SK-N-SH treated with all-trans-retinoic acid at 6 μM for 48 hours (cell line): ENCODE measurements at regions not wholly inside any gene's neighbourhood (a gene's known extent, or its start where the extent isn't known, plus 50 kb on each side); places are given as distances from the start of the nearest gene placed in this dataset.
A peak's percentile ranks its signal among the peaks of the same experiment; 100 is the strongest.

Source experiments
- ATAC-seq: fragments of 200-7000 bp; cut with Tn5 transposase; 3 replicates; pipeline ENCODE4 v1.9.1; 2020; ENCODE audit warnings: mild to moderate bottlenecking, moderate library complexity
- BACH2 ChIP-seq: fragments of 250-450 bp; sonication (Bioruptor Pico); IDR thresholded peaks from 2 replicates; pipeline ENCODE4 v1.9.0; 2021; ENCODE audit warnings: mild to moderate bottlenecking, borderline replicate concordance
- CREB5 ChIP-seq: fragments of 250-450 bp; sonication (Bioruptor Pico); IDR thresholded peaks from 2 replicates; pipeline ENCODE4 v1.5.1; 2020; ENCODE audit warnings: low read depth, mild to moderate bottlenecking, moderate library complexity
- CSDC2 ChIP-seq: fragments of 250-450 bp; sonication (Bioruptor Pico); IDR thresholded peaks from 2 replicates; pipeline ENCODE4 v1.5.0; 2020; ENCODE audit warnings: mild to moderate bottlenecking, moderate library complexity
- CSRNP3 ChIP-seq: fragments of 250-450 bp; sonication (Bioruptor Pico); IDR thresholded peaks from 2 replicates; pipeline ENCODE4 v1.5.1; 2021; ENCODE audit warnings: mild to moderate bottlenecking, moderate library complexity
- ESRRG ChIP-seq: fragments of 250-450 bp; sonication (Bioruptor Pico); IDR thresholded peaks from 2 replicates; pipeline ENCODE4 v1.6.1; 2021; ENCODE audit warnings: mild to moderate bottlenecking
- ISL1 ChIP-seq: fragments of 250-450 bp; sonication (Bioruptor Pico); IDR thresholded peaks from 2 replicates; pipeline ENCODE4 v2.1.2; 2022; ENCODE audit warnings: mild to moderate bottlenecking, moderate library complexity
- PATZ1 ChIP-seq: fragments of 250-450 bp; sonication (Bioruptor Pico); IDR thresholded peaks from 2 replicates; pipeline ENCODE4 v1.8.0; 2020; ENCODE audit warnings: mild to moderate bottlenecking, moderate library complexity, borderline replicate concordance
- POU6F1 ChIP-seq: fragments of 250-450 bp; sonication (Bioruptor Pico); IDR thresholded peaks from 2 replicates; pipeline ENCODE4 v1.8.0; 2021; ENCODE audit warnings: low read depth, mild to moderate bottlenecking, moderate library complexity, borderline replicate concordance
- PPARA ChIP-seq: fragments of 250-450 bp; sonication (Bioruptor Pico); IDR thresholded peaks from 2 replicates; pipeline ENCODE4 v1.5.0; 2020; ENCODE audit warnings: mild to moderate bottlenecking, borderline replicate concordance
- RARB ChIP-seq: fragments of 250-450 bp; sonication (Bioruptor Pico); IDR thresholded peaks from 2 replicates; pipeline ENCODE4 v1.8.0; 2021; ENCODE audit warnings: mild to moderate bottlenecking, moderate library complexity
- SNAI2 ChIP-seq: fragments of 250-450 bp; sonication (Bioruptor Pico); IDR thresholded peaks from 2 replicates; pipeline ENCODE4 v1.5.0; 2020; ENCODE audit warnings: mild to moderate bottlenecking, moderate library complexity
- TCF4 ChIP-seq: fragments of 250-450 bp; sonication (Bioruptor Pico); IDR thresholded peaks from 2 replicates; pipeline ENCODE4 v1.8.0; 2021; ENCODE audit warnings: mild to moderate bottlenecking, moderate library complexity, borderline replicate concordance
- TOX ChIP-seq: fragments of 250-450 bp; sonication (Bioruptor Pico); IDR thresholded peaks from 2 replicates; pipeline ENCODE4 v1.8.0; 2021; ENCODE audit warnings: mild to moderate bottlenecking, moderate library complexity, borderline replicate concordance
- TSHZ2 ChIP-seq: fragments of 250-450 bp; sonication (Bioruptor Pico); IDR thresholded peaks from 2 replicates; pipeline ENCODE4 v1.5.0; 2020; ENCODE audit warnings: mild to moderate bottlenecking, moderate library complexity
- ZFP30 ChIP-seq: fragments of 450-650 bp; formaldehyde crosslinking; IDR thresholded peaks from 2 replicates; pipeline ENCODE4 v1.5.0; 2022; ENCODE audit warnings: mild to moderate bottlenecking, moderate library complexity
- ZNF565 ChIP-seq: fragments of 450-650 bp; formaldehyde crosslinking; conservative IDR thresholded peaks from 2 replicates; pipeline ENCODE4 v1.5.0; 2020; ENCODE audit warnings: low read depth, mild to moderate bottlenecking, moderate library complexity

- TF ChIP-seq CSRNP3: no peak
- no peak for TF ChIP-seq BACH2
- TF ChIP-seq RARB: no peak
- TF ChIP-seq PATZ1 (CRISPR knock-in tag): no peak
Measured at GRCh38 chr5:34525761-34526160, 130.4 kb upstream of the RAI14 start (continued).

- TF ChIP-seq PPARA (CRISPR knock-in tag) (no peak), ZNF565 (CRISPR knock-in tag) (no peak), TSHZ2 (CRISPR knock-in tag) (no peak), CSDC2 (CRISPR knock-in tag) (no peak), SNAI2 (CRISPR knock-in tag) (no peak)
Measured at GRCh38 chr5:34526682-34527305, 129.3 kb upstream of the RAI14 start.

GRCh38 chr5:34529581-34530331 lies 126.4 kb upstream of the RAI14 start:
- peak; percentile 14; the same call in 2 of the 3 replicates for ATAC-seq
- no peak for TF ChIP-seq TOX (CRISPR knock-in tag)
- no peak for TF ChIP-seq POU6F1
- TF ChIP-seq CSRNP3: no peak
- TF ChIP-seq ESRRG (CRISPR knock-in tag): no peak
- no peak for TF ChIP-seq TCF4 (CRISPR knock-in tag)

More at GRCh38 chr5:34526682-34527305, 129.3 kb upstream of the RAI14 start:
- ATAC-seq: no peak

- ATAC-seq: no peak
- TF ChIP-seq ZFP30 (no peak), TCF4 (CRISPR knock-in tag) (no peak), CSRNP3 (no peak), PATZ1 (CRISPR knock-in tag) (no peak), ISL1 (CRISPR knock-in tag) (no peak), TSHZ2 (CRISPR knock-in tag) (no peak), CREB5 (no peak)
Measured at GRCh38 chr5:34530637-34531036, 125.5 kb upstream of the RAI14 start.
